ENCODE measurements at regions not wholly inside any gene's neighbourhood (a gene's known extent, or its start where the extent isn't known, plus 50 kb on each side); places are given as distances from the start of the nearest gene placed in this dataset.

- Mint-ChIP-seq H3K4me1 (peaks cover 6% of the 10 kb centered on the region; the same call in 2 of the 3 replicates), H3K9me3 (no peaks in the 10 kb centered on the region), H3K36me3 (ENCODE audit: low read depth) (no peaks in the 10 kb centered on the region), H3K27ac (no peak overlapping the region), H3K27me3 (ENCODE audit: insufficient read depth, low read depth, poor library complexity) (no peaks in the 10 kb centered on the region), H3K4me3 (no peak overlapping the region)
- DNase-seq (ENCODE audit: low spot score): no peak
- no peaks in the 10 kb centered on the region for H3K4me1 ChIP-seq (ENCODE audit: insufficient read depth)
- ATAC-seq: no peak
- no peaks in the 10 kb centered on the region for H3K27me3 ChIP-seq (ENCODE audit: insufficient read depth)
- peak overlapping the region; percentile 61; the same call in 1 of the 2 replicates for H2AFZ ChIP-seq
- TF ChIP-seq, protein P1, sequence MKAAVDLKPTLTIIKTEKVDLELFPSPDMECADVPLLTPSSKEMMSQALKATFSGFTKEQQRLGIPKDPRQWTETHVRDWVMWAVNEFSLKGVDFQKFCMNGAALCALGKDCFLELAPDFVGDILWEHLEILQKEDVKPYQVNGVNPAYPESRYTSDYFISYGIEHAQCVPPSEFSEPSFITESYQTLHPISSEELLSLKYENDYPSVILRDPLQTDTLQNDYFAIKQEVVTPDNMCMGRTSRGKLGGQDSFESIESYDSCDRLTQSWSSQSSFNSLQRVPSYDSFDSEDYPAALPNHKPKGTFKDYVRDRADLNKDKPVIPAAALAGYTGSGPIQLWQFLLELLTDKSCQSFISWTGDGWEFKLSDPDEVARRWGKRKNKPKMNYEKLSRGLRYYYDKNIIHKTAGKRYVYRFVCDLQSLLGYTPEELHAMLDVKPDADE (IDR thresholded peaks at IDR 0.05): no peak
- TF ChIP-seq JUNB (IDR thresholded peaks at IDR 0.05; ENCODE audit: unreplicated experiment) (no peak), NANOG (IDR thresholded peaks at IDR 0.05; ENCODE audit: borderline replicate concordance) (no peak), EZH2 (IDR thresholded peaks at IDR 0.05; ENCODE audit: low read depth, unreplicated experiment) (no peak), ZNF462 (CRISPR knock-in tag; IDR thresholded peaks at IDR 0.05) (no peak), STAT1 (IDR thresholded peaks at IDR 0.05; ENCODE audit: unreplicated experiment) (no peak)
- TF ChIP-seq, protein P2, sequence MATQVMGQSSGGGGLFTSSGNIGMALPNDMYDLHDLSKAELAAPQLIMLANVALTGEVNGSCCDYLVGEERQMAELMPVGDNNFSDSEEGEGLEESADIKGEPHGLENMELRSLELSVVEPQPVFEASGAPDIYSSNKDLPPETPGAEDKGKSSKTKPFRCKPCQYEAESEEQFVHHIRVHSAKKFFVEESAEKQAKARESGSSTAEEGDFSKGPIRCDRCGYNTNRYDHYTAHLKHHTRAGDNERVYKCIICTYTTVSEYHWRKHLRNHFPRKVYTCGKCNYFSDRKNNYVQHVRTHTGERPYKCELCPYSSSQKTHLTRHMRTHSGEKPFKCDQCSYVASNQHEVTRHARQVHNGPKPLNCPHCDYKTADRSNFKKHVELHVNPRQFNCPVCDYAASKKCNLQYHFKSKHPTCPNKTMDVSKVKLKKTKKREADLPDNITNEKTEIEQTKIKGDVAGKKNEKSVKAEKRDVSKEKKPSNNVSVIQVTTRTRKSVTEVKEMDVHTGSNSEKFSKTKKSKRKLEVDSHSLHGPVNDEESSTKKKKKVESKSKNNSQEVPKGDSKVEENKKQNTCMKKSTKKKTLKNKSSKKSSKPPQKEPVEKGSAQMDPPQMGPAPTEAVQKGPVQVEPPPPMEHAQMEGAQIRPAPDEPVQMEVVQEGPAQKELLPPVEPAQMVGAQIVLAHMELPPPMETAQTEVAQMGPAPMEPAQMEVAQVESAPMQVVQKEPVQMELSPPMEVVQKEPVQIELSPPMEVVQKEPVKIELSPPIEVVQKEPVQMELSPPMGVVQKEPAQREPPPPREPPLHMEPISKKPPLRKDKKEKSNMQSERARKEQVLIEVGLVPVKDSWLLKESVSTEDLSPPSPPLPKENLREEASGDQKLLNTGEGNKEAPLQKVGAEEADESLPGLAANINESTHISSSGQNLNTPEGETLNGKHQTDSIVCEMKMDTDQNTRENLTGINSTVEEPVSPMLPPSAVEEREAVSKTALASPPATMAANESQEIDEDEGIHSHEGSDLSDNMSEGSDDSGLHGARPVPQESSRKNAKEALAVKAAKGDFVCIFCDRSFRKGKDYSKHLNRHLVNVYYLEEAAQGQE (IDR thresholded peaks at IDR 0.05; ENCODE audit: unreplicated experiment): no peak
- H3K4me3 ChIP-seq: no peak overlapping the region
- H3K36me3 ChIP-seq (ENCODE audit: insufficient read depth): no peaks in the 10 kb centered on the region
- H4K20me1 ChIP-seq (replicated peaks; ENCODE audit: insufficient read depth): no peaks in the 10 kb centered on the region
- H3F3A ChIP-seq (replicated peaks; ENCODE audit: low read depth): no peaks in the 10 kb centered on the region
- no peak overlapping the region for H3K4me2 ChIP-seq
- H3K9me2 ChIP-seq (ENCODE audit: insufficient read depth): no peaks in the 10 kb centered on the region
- no peaks in the 10 kb centered on the region for H3K79me2 ChIP-seq (replicated peaks; ENCODE audit: insufficient read depth)
- no peak overlapping the region for H3K27ac ChIP-seq (ENCODE audit: low read depth)
These were observed 1958.7 kb upstream of the IGFBP7 start for GRCh38 chr4:59068722-59069418.
